ENCODE measurements at regions not wholly inside any gene's neighbourhood (a gene's known extent, or its start where the extent isn't known, plus 50 kb on each side); places are given as distances from the start of the nearest gene placed in this dataset.

DNA sequence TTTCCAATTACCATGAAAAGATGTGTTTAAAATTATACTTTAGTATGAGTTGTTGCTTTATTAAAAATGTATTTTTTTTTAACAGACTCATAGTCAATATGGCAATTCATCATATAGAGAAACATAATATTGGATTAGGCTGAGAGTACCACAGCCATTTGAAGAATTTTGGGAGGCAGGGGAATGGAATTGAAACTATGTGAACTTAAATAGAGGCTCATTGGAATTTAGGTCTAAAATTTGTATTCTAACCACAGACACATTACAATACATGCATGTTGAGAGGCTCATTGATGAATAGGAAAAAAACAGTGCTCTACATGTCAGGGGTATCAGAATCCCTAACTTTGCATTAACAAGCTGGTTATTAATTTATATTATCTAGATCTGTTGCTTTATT lies 269.6 kb downstream of the DKK2 start:
- no peak for DNase-seq

DNA sequence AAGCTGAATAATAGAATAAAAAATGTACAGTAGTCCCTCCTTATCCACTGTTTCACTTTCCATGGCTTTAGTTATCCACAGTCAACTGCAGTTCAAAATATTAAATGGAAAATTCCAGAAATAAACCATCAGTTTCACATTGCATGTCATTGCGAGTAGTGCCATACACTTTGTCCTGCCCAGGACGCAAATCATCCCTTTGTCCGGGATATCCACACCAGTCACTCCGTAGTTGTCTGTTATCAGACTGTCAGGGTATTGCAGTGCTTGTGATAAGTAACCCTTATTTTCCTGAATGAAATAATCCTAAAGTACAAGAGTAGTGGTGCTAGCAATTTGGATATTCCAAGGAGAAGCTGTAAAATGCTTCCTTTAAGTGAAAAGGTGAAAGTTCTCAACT lies 271.3 kb downstream of the DKK2 start:
- no peak for DNase-seq

DNA sequence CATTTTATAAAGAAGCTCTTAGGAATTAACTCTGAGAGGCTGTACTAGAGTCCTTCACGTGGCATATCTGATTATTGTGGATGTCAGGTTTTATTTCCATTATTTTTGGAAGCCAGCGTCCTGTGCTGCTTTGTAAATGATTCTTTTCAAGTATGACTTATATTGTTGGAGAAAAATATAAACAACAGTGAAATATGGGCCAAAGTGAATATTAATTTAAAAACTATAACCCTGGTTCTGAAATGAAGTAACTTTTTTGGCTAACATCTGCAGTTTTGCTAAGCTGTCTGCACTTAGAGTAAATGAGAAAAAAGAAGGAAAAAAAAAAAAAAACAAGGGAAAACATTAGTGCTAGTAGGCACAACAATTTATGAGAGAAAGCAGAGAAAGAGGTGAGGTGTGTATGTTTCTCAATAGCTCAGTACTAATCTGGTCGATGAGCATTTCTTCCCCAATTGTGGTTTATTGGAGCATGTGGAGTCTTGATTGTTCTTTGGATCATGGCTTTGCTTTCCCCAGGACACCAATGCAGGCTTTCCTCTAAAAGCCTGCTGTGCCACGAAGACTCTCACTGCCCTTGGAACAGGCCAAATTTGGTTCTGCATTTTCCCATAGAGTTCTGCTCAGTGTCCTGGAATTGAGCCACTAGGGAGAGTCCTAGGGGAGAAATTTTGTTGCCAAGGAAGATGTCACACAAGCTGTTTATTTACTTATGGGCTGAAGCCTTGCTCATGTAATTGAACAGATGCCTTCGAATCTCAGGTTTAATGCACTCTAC lies 273.3 kb downstream of the DKK2 start:
- DNase-seq, result no peak

DNA sequence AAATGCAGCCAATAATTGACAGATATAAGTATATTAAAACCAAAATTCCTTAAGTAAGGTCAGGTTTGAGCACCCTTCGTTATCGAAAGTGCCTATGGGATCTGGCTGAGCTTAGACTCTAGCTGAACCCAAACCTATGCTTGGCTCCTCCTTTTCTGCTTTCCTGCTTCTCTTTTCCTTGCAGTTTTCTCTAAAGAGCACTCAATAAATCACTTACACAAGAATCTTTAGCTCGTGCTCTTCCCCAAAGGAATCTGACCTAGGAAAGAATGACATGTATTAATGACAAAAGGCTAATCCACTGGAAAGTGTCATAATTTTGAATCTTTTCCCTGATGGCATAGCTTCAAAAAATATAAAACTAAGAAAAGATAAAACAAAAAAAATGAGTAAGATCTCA lies 282.7 kb downstream of the DKK2 start:
- no peak for DNase-seq

DNA sequence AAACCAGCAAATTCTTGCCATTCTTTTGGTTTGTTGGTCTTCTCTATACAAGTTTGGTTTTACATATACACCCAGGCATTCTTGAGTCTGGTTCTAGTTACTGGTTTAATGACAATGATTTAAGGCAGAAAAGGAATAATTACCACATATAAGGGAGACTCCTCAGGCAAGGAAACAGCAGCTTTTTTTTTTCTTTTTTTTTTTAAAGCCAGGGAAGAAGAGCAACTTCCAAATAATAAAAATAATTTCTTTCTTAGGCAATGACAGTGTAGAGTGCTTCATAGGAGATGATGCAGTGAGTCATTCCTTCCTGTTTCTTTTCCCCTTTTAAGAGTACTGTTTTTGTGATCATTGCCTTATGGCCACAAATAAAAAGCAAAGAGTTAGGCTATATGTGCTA lies 289.7 kb downstream of the DKK2 start:
- peak; percentile 79 for DNase-seq

DNA sequence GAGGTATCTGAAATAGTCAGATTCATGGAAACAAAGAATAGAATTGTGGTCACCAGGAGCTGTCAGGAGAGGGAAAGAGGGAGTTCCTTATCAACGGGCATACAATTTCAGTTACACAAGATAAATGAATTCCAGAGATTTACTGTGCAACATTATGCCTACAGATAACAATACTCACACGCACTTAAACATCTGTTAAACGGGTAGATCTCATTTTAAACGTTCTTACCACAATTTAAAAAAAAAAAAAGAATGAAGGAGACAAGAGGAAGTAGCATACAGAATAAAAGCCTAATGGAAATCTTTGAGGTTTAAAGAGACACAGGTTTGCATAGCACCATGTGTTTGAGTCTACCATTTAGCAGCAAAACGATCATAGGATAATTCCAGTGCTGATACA lies 298.0 kb downstream of the DKK2 start:
- peak; percentile 42 for DNase-seq

DNA sequence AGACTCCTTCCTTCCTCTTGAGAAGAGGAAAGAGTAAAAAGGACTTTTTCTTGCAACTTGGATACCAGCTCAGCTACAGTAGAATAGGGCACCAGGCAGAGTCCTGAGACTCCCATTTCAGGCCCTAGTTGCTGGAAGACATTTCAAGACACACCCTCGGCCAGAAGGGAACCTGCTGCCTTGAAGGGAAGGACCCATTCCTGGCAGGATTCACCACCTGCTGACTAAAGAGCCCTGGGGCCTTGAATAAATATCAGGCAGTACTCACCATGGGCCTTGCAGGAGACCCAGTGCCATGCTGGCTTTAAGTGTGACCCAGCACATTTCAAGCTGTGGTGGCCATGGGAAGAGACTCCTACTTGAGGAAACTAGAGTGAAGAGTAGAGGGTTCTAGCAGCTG lies 317.6 kb downstream of the DKK2 start:
- DNase-seq, result no peak

DNA sequence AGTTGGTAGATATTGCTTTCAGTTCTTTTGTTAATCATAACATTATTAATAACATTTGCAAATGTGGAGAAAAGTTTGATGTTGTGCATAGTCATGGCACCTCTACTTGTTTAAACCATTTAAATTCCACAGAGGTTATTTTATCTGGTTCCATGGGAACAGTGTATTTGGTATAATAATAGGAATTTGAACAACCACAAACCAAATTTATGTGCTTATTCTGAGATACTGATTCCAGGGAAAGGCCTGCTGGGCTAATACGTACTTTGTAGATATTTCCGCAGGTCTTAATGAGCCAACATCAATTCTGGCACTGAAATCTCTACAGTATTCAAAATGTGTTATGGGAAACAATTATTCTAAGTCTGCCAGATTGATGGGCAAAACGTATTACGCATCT lies 319.0 kb downstream of the DKK2 start:
- no peak for DNase-seq

DNA sequence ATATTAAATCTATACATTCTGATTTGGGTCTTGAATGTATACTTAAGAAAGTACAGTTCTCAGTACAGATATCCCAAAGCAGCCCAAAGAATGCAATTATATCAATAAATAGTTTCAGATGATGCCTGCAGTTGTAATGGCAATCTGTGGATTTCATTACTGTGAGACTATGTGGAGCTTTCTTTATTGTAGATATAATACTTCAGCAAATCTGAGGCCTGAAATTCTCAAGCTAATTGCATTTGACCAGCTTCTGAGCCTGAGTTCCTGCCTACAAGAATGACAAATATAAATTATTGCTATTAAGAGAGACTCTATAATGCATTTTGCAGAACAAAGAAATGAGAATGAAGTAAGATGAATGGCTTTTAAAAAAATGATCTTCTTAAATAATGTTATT lies 320.3 kb downstream of the DKK2 start:
- DNase-seq, result no peak

DNA sequence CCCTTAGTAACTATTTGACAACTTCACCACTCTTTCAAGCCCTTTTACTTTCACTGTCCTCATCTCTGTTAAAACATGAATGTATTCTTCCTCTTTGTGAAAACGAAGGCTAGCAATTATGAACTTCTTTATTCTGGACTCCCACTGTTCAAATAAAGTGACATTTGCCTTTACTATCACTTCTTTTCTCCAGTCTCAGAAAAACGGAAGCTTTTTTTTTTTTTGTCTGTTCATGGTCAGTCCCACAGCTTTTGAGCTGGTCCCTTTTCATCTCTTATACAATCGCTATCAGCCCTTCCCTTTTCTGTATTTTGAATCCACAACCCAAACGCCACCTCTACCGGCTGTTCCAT lies 327.7 kb downstream of the DKK2 start:
- DNase-seq, result peak; percentile 87

DNA sequence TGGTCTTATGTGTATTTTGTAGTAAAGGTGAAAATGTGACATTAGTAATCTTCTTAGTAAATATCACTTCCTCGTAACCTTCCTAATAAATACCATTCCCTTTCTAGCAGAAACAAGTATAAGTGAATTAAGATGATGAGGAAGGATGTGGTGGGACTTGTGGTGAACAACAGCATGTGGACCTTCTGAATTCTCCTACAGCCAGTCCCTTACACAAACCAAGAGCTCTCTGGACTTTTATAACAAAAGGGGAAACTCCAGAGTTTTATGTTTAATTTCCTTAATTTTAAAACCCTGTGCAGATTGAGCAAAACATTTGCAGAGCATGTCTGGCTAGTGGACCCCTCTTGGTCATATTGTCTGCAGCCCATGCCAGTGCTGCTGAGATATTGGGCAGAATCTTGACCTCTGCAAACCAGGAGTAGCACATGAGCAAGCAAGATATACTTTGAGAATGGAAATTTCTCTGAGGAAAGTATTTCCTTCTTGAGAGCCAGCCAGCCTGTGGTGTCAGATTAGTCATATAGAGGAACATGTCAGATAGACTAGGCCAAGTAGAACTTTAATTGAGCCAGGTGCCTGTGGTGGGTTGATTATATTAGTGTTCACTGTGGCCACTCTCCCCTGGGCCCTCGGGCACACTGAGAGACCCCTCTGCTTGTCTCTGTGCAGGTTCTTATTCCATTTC lies 328.2 kb downstream of the DKK2 start:
- DNase-seq, result peak; percentile 88

DNA sequence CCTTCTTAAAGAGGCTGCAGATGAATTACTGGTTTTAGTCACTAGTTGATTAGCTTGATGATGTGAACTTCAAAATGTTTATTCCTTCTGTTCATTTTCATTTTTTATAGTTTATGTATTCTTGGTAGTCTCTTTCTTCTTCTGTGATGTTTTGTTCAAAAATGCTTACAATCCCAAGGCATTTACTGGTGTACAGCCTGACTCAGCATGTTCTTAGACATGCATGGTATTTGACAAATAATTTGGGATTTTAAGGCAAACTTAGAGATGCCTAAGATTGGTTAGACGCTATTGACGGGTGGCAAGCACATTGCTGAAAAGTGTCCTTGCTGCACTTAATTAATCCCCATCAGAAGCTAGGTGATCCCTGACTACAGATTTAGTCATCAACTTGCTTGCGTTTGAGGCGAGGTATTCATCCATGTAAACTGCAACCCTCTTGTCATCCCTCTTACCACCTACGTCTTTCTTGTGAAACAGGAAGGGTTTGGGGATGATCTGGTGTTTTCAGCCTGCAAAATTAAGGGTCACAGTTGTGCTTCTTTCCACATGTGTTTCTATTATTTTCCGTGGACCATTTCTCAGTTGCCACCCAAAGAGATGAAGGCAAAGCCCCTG lies 331.8 kb downstream of the DKK2 start:
- no peak for DNase-seq

DNA sequence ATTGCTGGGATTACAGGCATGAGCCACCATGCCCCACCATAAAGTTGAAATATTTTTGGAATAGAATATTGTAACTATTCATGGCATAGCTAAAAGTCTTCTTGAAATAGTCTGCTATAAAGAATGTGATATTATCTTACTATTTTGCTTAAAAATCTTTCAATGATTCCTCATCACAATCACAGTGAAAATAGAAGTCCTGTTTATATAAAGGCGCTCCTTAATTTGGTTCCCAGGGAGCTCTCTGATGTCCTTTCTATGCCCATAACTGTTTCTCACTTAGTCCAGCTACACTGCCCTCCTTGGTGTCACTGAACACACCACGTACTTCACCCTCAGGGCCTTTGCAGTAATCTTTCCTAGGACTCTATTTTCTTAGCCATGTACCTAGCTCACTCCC lies 331.7 kb upstream of the GIMD1 start:
- DNase-seq, result no peak

DNA sequence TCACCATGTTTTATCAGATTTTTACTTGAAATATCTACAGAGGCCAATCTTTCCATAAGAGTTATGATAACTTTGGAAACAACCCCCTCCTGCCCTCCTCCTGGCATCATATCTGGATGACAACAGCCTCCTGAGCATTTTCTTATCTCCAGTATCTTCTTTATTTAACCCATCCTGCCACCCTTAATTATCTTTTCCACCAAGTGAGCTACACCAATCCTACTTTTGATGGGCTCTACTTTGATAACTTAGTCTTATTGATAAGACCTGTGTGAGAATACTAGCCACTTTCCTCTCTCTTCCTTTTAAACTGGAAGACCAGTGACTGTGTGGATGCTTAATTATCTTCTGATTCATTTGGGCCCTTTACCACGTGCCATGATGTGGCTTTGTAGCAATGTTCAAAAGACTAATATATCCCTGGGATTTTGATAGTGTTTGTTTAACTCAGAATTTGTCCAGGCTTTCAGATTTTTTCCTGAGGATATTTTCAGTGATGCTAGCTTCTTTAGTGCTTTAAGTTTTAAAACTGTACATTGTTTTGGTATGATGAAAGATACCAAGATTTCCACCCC lies 330.1 kb upstream of the GIMD1 start:
- no peak for DNase-seq

DNA sequence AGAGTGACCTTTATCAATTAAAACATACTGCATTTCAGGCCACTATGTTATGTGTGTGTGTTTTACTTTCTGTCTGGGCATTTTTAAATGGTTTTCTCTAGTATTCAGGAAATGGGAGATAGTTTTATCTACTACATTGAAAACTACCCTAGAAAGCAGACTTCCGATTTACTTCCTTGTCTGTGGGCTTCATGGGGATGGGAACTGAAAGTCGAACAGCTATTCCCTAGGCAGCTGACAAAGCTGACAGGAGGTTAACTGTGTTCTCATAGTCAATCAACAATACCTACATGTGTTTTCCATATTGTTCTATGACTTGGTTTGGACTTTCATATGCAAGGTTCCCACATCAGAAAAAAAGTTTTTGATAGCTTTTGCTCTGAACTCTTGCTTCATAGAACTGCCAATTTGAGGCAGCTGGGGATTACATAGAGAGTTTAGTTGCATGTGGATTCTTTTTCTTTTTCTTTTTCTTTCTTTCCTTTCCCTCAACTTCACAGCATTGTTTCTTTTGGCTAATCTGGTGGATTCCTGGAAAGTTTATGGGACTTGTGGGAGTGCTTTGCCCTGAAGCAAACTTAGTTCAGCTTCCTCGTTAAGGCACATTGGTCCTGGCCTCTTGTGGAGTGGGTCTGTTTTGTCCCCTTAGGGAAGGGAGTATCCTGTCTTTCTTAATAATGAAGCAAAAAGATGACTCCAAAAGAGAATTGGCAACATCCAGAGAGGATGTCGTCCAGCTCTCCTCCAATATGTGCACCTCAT lies 327.1 kb upstream of the GIMD1 start:
- DNase-seq, result peak; percentile 80

DNA sequence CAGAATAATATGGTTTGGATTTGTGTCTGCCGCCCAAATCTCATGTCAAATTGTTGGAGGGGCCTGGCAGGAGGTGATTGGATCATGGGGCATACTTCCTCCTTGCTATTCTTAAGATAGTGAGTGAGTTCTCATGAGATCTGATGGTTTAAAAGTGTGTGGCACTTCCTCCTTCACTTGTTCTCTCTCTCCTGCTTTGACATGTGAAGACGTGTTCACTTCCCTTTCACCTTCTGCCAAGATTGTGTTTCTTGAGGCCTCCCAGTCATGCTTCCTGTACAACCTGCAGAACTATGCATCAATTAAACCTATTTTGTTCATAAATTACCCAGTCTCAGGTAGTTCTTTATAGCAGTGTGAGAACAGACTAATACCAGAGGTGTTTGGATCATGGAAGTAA lies 325.7 kb upstream of the GIMD1 start:
- peak; percentile 79 for DNase-seq

DNA sequence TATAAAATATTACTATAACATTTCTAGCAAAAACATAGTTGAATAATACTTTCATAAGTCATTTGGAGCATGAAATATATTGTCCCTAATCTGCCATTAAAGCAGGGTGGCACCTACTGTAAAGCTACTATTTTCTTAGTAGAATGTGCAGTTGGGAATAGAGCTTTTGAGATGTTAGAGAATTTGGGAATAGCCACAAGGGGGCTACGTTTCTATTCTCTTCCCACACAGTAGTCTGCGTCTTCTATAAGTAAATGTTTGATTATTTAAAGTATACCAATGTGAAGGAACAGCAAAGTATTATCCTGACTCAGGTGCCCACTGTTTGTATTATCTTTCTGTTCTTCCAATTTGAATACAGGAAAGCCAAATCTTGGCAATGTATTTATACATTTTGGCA lies 323.2 kb upstream of the GIMD1 start:
- peak; percentile 12 for DNase-seq

DNA sequence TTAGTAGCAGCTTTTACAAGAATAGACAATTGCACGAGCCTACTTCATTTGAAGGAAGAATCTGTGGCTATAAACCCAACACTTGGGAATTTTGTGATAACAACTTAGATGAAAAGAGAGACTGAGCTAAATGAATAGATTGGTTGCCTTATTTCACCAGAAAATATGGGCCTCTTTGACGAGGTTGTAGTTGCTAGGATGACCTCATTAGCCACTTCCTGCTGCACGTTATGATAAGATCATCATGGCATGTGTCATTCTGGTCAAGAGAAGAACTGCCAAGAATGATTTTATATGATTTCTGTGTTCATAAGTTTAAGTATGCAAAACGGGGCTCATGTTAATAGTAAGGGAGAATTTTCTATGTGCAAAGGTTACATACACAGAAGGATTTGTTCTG lies 321.9 kb upstream of the GIMD1 start:
- DNase-seq, result peak; percentile 80

DNA sequence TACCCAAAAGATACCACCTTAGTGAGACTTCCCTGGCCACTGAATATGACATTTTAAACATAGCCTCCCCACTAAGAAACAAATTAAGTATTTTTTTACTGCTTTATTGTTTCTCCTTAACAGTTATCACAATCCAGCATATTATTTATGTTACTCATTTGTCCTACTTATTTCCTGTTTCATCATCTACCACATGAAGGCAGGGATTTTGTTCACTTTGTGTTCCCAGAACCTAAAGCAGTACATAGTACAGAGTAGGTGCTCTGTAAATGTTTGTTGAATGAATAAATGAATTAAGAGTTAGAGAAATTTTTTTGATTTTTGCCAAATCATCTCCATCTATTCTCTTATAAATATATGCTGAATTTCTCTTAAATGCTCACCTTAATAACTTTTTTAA lies 318.4 kb upstream of the GIMD1 start:
- DNase-seq, result no peak

DNA sequence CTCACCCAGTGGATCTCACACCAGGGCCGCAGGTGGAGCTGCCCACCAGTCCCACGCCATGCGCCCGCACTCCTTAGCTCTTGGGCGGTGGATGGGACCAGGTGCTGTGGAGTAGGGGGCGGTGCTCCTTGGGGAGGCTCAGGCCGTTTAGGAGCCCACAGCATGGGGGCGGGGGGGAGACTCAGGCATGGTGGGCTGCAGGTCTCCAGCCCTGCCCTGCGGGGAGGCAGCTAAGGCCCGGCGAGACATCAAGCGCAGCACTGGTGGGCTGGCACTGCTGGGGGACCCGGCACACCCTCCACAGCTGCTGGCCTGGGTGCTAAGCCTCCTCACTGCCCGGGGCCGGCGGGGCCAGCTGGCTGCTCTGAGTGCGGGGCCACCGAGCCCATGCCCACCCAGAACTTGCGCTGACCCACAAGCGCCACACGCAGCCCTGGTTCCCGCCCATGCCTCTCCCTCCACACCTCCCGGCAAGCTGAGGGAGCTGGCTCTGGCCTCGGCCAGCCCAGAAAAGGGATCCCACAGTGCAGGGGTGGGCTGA lies 312.9 kb upstream of the GIMD1 start:
- DNase-seq, result no peak

DNA sequence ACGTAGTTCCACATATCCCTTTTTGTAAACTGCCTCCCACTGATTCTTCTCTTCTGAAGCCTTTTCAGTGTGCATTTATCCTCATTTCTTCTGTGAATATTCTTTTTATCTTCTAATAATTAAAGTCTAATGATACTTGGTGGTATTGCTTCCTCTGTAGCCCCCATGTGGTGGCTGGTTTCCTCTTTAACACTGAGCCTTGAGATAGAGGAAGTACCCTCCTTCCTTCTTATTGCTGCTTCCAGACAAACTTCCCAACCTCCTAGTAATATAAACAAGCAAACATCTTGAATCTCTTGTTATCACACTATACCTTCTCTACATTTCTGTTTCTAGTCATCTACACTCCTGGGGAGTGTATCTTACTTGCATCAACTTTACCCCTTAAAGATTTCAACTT lies 310.5 kb upstream of the GIMD1 start:
- DNase-seq, result peak; percentile 55

DNA sequence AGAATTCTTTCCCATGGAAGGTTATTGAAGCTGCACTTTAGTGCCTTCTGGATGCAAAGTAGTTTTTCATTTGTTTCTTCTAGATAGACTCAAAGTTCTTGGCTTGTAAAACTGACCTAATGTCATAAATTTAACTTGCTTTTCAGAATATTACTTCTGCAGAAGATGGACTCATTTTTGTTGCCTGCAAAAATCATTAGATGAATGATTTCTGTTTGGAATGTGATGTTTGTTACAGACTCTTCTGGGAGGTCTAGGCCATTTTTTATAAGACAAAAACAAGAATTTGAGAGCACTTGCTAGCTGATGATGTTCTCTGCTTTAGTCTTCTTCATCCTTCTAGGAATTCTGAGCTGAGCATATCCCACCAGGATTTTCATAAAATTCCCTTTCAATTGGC lies 308.6 kb upstream of the GIMD1 start:
- no peak for DNase-seq
